DOHH2 (cell line): ENCODE measurements at regions not wholly inside any gene's neighbourhood (a gene's known extent, or its start where the extent isn't known, plus 50 kb on each side); places are given as distances from the start of the nearest gene placed in this dataset.

ENCODE experiments used
- H3F3A ChIP-seq: fragments of 200-600 bp; sonication (generic), shearing (Covaris generic); 2 replicates; pipeline ENCODE4 v1.6.0; 2016; ENCODE audit warnings: antibody characterized with exemption, mild to moderate bottlenecking; ENCODE audit not compliant: control insufficient read depth, insufficient read depth
- H3K27ac ChIP-seq: fragments of 200-600 bp; sonication (generic); 2 replicates; pipeline ENCODE4 v1.5.1; 2014; ENCODE audit warnings: low read depth, mild to moderate bottlenecking, low read length, moderate library complexity
- H3K27me3 ChIP-seq: fragments of 200-600 bp; sonication (generic); 2 replicates; pipeline ENCODE4 v1.6.1; 2014; ENCODE audit warnings: mild to moderate bottlenecking, low read length, mixed read lengths; ENCODE audit not compliant: control insufficient read depth
- H3K36me3 ChIP-seq: fragments of 200-600 bp; sonication (generic); 2 replicates; pipeline ENCODE4 v1.6.1; 2014; ENCODE audit warnings: mild to moderate bottlenecking, low read length, moderate library complexity, mixed read lengths; ENCODE audit not compliant: control insufficient read depth
- H3K4me1 ChIP-seq: fragments of 200-600 bp; sonication (generic); 2 replicates; pipeline ENCODE4 v1.6.1; 2014; ENCODE audit warnings: mild to moderate bottlenecking, low read length, mixed read lengths; ENCODE audit not compliant: control insufficient read depth
- H3K4me2 ChIP-seq: fragments of 200-600 bp; sonication (generic); 2 replicates; pipeline ENCODE4 v1.6.0; 2014; ENCODE audit warnings: mild to moderate bottlenecking, low read length, moderate library complexity
- H3K4me3 ChIP-seq: fragments of 200-600 bp; sonication (generic); 2 replicates; pipeline ENCODE4 v1.5.1; 2014; ENCODE audit warnings: mild to moderate bottlenecking, low read length, mixed read lengths
- H3K79me2 ChIP-seq: fragments of 200-600 bp; sonication (generic); 2 replicates; pipeline ENCODE4 v1.6.1; 2014; ENCODE audit warnings: mild to moderate bottlenecking, low read length, mixed read lengths; ENCODE audit not compliant: control insufficient read depth
- H3K9me2 ChIP-seq: fragments of 200-600 bp; sonication (generic); replicated peaks from 2 replicates; pipeline ENCODE4 v1.6.1; 2014; ENCODE audit warnings: mild to moderate bottlenecking, low read length, mixed read lengths; ENCODE audit not compliant: control insufficient read depth
- H3K9me3 ChIP-seq: fragments of 200-600 bp; sonication (generic); 2 replicates; pipeline ENCODE4 v1.6.1; 2014; ENCODE audit warnings: antibody characterized with exemption, low read length, mixed read lengths; ENCODE audit not compliant: control insufficient read depth, insufficient read depth
- H4K20me1 ChIP-seq: fragments of 200-600 bp; sonication (generic); 2 replicates; pipeline ENCODE4 v1.6.0; 2014; ENCODE audit warnings: low read depth, mild to moderate bottlenecking, antibody characterized with exemption, low read length, moderate library complexity; ENCODE audit not compliant: control insufficient read depth, insufficient read depth
- EZH2phosphoT487 ChIP-seq: fragments of 200-600 bp; sonication (generic); IDR thresholded peaks from 2 replicates; pipeline ENCODE4 v1.6.1; 2017; ENCODE audit warnings: borderline replicate concordance, mild to moderate bottlenecking, antibody characterized with exemption, low read length, moderate library complexity, mixed read lengths
- TF ChIP-seq, protein P1 (sequence below): fragments of 200-600 bp; sonication (generic); IDR thresholded peaks from one replicate; pipeline ENCODE4 v1.5.1; 2014; ENCODE audit warnings: antibody characterized with exemption, mild to moderate bottlenecking, low read depth, low read length; ENCODE audit not compliant: poor library complexity, severe bottlenecking

DNA sequence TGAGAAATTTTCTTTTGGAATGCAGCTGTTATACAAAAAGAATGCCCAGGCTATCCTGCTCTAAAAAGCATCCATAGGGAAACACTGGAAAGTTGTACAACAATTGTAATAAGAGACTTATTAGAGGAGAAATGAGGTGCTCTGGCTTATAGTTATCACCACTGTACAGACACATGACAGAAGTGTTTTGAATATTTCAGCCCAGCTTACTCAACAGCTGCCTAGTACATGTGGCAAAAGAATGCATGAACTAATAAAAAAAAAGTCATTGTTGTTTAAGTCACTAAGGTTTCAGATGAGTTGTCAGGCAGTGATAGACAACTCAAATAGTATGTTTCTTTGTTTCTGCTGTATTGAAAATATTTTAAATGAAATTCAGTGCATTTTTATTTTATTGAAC, 307.7 kb downstream of the GPM6A start:
- no peaks in the 10 kb centered on the region for H3F3A ChIP-seq
- no peaks in the 10 kb centered on the region for H3K36me3 ChIP-seq
- H3K27ac ChIP-seq: no peak overlapping the region
- peaks cover 7% of the 10 kb centered on the region; the same call in 1 of the 2 replicates for H3K9me3 ChIP-seq
- no peaks in the 10 kb centered on the region for H3K27me3 ChIP-seq
- no peaks in the 10 kb centered on the region for H3K9me2 ChIP-seq
- H3K4me2 ChIP-seq: no peak overlapping the region
- no peaks in the 10 kb centered on the region for H3K79me2 ChIP-seq
- H4K20me1 ChIP-seq: no peaks in the 10 kb centered on the region
- H3K4me1 ChIP-seq: no peaks in the 10 kb centered on the region
- TF ChIP-seq, protein P1, sequence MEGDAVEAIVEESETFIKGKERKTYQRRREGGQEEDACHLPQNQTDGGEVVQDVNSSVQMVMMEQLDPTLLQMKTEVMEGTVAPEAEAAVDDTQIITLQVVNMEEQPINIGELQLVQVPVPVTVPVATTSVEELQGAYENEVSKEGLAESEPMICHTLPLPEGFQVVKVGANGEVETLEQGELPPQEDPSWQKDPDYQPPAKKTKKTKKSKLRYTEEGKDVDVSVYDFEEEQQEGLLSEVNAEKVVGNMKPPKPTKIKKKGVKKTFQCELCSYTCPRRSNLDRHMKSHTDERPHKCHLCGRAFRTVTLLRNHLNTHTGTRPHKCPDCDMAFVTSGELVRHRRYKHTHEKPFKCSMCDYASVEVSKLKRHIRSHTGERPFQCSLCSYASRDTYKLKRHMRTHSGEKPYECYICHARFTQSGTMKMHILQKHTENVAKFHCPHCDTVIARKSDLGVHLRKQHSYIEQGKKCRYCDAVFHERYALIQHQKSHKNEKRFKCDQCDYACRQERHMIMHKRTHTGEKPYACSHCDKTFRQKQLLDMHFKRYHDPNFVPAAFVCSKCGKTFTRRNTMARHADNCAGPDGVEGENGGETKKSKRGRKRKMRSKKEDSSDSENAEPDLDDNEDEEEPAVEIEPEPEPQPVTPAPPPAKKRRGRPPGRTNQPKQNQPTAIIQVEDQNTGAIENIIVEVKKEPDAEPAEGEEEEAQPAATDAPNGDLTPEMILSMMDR: no peak
- TF ChIP-seq EZH2phosphoT487: no peak
- H3K4me3 ChIP-seq: no peak overlapping the region

DNA sequence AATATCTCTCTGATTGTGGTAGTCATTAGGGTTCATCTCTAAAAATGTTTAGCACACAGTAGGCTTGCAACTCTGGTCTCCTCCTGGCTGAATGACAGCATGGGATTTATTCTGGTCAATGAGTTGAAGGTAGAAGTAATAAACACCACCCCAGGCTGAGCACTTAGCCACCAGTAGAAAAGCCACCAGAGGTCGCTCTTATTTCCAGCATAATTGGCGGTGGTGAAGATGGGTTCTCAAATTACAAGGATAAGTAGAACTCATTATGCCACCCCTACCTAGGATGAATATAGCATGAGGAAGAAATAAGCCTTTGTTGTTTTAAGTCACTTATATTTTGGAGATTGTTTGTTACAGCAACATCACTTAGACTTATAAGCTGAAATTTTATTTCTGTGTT, 302.7 kb downstream of the GPM6A start:
- Histone ChIP-seq H3K9me3 (no peaks in the 10 kb centered on the region), H3K4me1 (no peaks in the 10 kb centered on the region), H3K27ac (no peak overlapping the region), H3F3A (no peaks in the 10 kb centered on the region), H3K4me3 (no peak overlapping the region), H4K20me1 (no peaks in the 10 kb centered on the region), H3K27me3 (no peaks in the 10 kb centered on the region), H3K36me3 (no peaks in the 10 kb centered on the region), H3K4me2 (no peak overlapping the region), H3K9me2 (no peaks in the 10 kb centered on the region), H3K79me2 (no peaks in the 10 kb centered on the region)
- TF ChIP-seq, protein P1: peak; percentile 25
- no peak for TF ChIP-seq EZH2phosphoT487

DNA sequence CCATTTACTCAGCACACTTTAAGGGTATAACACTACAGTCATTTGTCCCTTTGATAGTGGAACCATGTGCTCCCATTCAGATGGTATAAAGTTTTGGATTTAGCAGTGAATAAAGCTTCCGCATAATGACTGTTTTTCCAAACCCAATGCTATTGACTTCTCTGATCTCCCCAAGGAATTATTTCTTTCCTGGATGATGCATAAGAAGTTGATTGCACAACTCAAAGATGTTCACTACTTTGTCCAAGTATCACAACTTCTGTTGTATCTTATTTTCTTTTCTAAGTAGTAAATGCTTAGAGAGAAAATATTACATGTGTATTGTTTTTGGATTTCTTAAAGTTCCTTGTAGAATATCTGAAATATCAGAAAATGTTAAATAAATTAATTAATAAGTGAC, 300.2 kb downstream of the GPM6A start:
- no peak overlapping the region for H3K4me2 ChIP-seq
- no peak overlapping the region for H3K27ac ChIP-seq
- H3K27me3 ChIP-seq: no peaks in the 10 kb centered on the region
- no peaks in the 10 kb centered on the region for H3F3A ChIP-seq
- H3K9me2 ChIP-seq: no peaks in the 10 kb centered on the region
- no peaks in the 10 kb centered on the region for H3K9me3 ChIP-seq
- H3K4me1 ChIP-seq: no peaks in the 10 kb centered on the region
- H3K36me3 ChIP-seq: no peaks in the 10 kb centered on the region
- no peak for TF ChIP-seq EZH2phosphoT487
- TF ChIP-seq, protein P1: no peak
- no peaks in the 10 kb centered on the region for H4K20me1 ChIP-seq
- no peak overlapping the region for H3K4me3 ChIP-seq
- no peaks in the 10 kb centered on the region for H3K79me2 ChIP-seq

DNA sequence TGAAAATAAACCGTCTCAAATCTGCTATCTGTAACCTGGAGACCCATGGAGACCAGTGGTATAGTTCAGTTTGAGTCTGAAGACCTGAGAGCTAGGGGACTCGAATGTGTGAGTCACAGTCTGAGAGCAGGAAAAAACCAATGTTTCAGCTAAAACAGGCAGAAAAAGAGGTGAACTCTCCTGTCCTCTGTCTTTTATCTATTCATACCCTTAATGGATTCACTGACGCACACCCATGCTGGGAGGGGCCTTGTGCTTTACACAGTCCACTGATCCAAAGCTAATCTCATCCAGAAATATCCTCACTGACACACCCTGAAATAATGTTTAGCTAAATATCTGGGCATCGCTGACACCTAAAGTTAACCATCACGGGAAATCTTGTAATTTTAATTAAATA, 297.9 kb downstream of the GPM6A start:
- no peaks in the 10 kb centered on the region for H3K36me3 ChIP-seq
- no peaks in the 10 kb centered on the region for H3K9me3 ChIP-seq
- no peaks in the 10 kb centered on the region for H3K4me1 ChIP-seq
- no peaks in the 10 kb centered on the region for H3K27me3 ChIP-seq
- H3K27ac ChIP-seq: no peak overlapping the region
- H3F3A ChIP-seq: no peaks in the 10 kb centered on the region
- TF ChIP-seq, protein P1: no peak
- no peak for TF ChIP-seq EZH2phosphoT487
- no peaks in the 10 kb centered on the region for H4K20me1 ChIP-seq
- no peaks in the 10 kb centered on the region for H3K9me2 ChIP-seq
- no peaks in the 10 kb centered on the region for H3K79me2 ChIP-seq
- H3K4me2 ChIP-seq: no peak overlapping the region
- H3K4me3 ChIP-seq: no peak overlapping the region
